Sigmoid colon (tissue), 6 donors: ENCODE measurements at regions not wholly inside any gene's neighbourhood (a gene's known extent, or its start where the extent isn't known, plus 50 kb on each side); places are given as distances from the start of the nearest gene placed in this dataset.

Experiments
- DNase-seq: peaks from one replicate; pipeline ENCODE4 v3.0.0-alpha.2; 2019
- H3K27ac ChIP-seq, 4 donors: fragments of 200-600 bp; sonication (generic); one replicate each; pipeline ENCODE4 v1.5.1; 2016 to 2019; ENCODE audit warnings: mild to moderate bottlenecking in 1 of 4
- H3K27me3 ChIP-seq, 3 donors: fragments of 200-600 bp; sonication (generic); one replicate each; pipeline ENCODE4 v1.5.1; 2019; ENCODE audit warnings: mild to moderate bottlenecking in 1 of 3
- H3K36me3 ChIP-seq, 4 donors: fragments of 200-600 bp; sonication (generic); one replicate each; pipeline ENCODE4 v1.5.1; 2016 to 2019
- H3K4me1 ChIP-seq, 4 donors: fragments of 200-600 bp; sonication (generic); one replicate each; pipeline ENCODE4 v1.5.1; 2017 to 2019
- H3K4me3 ChIP-seq, 4 donors: fragments of 200-600 bp; sonication (generic); one replicate each; pipeline ENCODE4 v1.5.1; 2017 to 2019; ENCODE audit warnings: mild to moderate bottlenecking in 2 of 4, moderate library complexity in 1 of 4
- H3K9me3 ChIP-seq, 4 donors: fragments of 200-600 bp in 3 of 4; sonication (generic) in 3 of 4; one replicate each; pipeline versions ENCODE4 v1.5.1 to v1.6.1; 2013 to 2019
- CTCF ChIP-seq, 4 experiments: fragments of 450-650 bp in 3 of 4; fragments of 200-600 bp in 1 of 4; IDR thresholded peaks; one replicate each; pipeline ENCODE4 v1.5.1; 2016 to 2019; ENCODE audit warnings: antibody characterized with exemption in 4 of 4, mild to moderate bottlenecking in 3 of 4, moderate library complexity in 2 of 4
- EP300 ChIP-seq, 4 donors: sonication (generic); formaldehyde crosslinking; IDR thresholded peaks; one replicate each; pipeline ENCODE4 v1.6.1; 2017; ENCODE audit warnings: antibody characterized with exemption in 4 of 4
- POLR2A ChIP-seq, 2 donors: fragments of 450-650 bp; IDR thresholded peaks; one replicate each; pipeline ENCODE4 v1.6.1; 2016; ENCODE audit warnings: antibody characterized with exemption in 2 of 2, mild to moderate bottlenecking in 2 of 2, moderate library complexity in 2 of 2
- POLR2AphosphoS5 ChIP-seq, 4 donors: sonication (generic); formaldehyde crosslinking; IDR thresholded peaks; one replicate each; pipeline ENCODE4 v1.6.1; 2017; ENCODE audit warnings: antibody characterized with exemption in 4 of 4
- WGBS, 2 donors: extraction: QIAGEN DNeasy Blood & Tissue Kit; methylation state at CpG; one replicate each; pipeline ENCODE4 v1.1.7; 2013; 5-methylcytosine and 5-hydroxymethylcytosine counted together
- intact Hi-C: fragments of 100-400 bp; cut with DNase I; formaldehyde crosslinking; loops from one replicate; pipeline ENCODE4 v1.15.1; 2023
- donor health status: healthy with polysubstance abuse.
- donor health status: healthy.

- intact Hi-C loops: no loop called here
- H3K27ac ChIP-seq: no peak overlapping the region
- no peaks in the 10 kb centered on the region for H3K4me1 ChIP-seq
- no peaks in the 10 kb centered on the region for H3K36me3 ChIP-seq
- TF ChIP-seq POLR2A (IDR thresholded peaks at IDR 0.05): no peak
- no peak for TF ChIP-seq POLR2AphosphoS5 (IDR thresholded peaks at IDR 0.05)
- no peak for TF ChIP-seq EP300 (IDR thresholded peaks at IDR 0.05)
- no peak for TF ChIP-seq CTCF (IDR thresholded peaks at IDR 0.05)
- DNase-seq: no peak
- H3K27me3 ChIP-seq: no peaks in the 10 kb centered on the region
- H3K4me3 ChIP-seq: no peak overlapping the region
- peaks cover 0 to 14% (median 0%) of the 10 kb centered on the region in 4 donors for H3K9me3 ChIP-seq
These were observed 603.1 kb downstream of the POM121L12 start for GRCh38 chr7:53638517-53638916.

GRCh38 chr7:53641091-53641490 is 605.7 kb downstream of the POM121L12 start:
- DNase-seq: no peak
- H3K36me3 ChIP-seq: no peaks in the 10 kb centered on the region
- TF ChIP-seq CTCF (IDR thresholded peaks at IDR 0.05) (no peak), EP300 (IDR thresholded peaks at IDR 0.05) (no peak), POLR2AphosphoS5 (IDR thresholded peaks at IDR 0.05) (no peak), POLR2A (IDR thresholded peaks at IDR 0.05) (no peak)
- intact Hi-C loops: no loop called here
- no peak overlapping the region for H3K27ac ChIP-seq
- H3K4me1 ChIP-seq: no peaks in the 10 kb centered on the region
- no peak overlapping the region for H3K4me3 ChIP-seq
- H3K9me3 ChIP-seq: peaks cover 0 to 7% (median 0%) of the 10 kb centered on the region in 4 donors
- no peaks in the 10 kb centered on the region for H3K27me3 ChIP-seq

- DNase-seq: no peak
- Histone ChIP-seq H3K27me3 (no peaks in the 10 kb centered on the region), H3K9me3 (no peaks in the 10 kb centered on the region), H3K27ac (no peak overlapping the region), H3K4me3 (no peak overlapping the region), H3K4me1 (no peaks in the 10 kb centered on the region), H3K36me3 (no peaks in the 10 kb centered on the region)
- no peak for TF ChIP-seq POLR2AphosphoS5 (IDR thresholded peaks at IDR 0.05)
- intact Hi-C loops: no loop called here
- 59 to 69% methylated on average over 4 of the region's 4 CpGs for WGBS, 2 donors
These were observed 606.9 kb downstream of the POM121L12 start for GRCh38 chr7:53642361-53642760.

GRCh38 chr7:53642866-53643265 is 607.4 kb downstream of the POM121L12 start:
- H3K36me3 ChIP-seq: no peaks in the 10 kb centered on the region
- H3K27me3 ChIP-seq: no peaks in the 10 kb centered on the region
- H3K4me3 ChIP-seq: no peak overlapping the region
- TF ChIP-seq POLR2AphosphoS5 (IDR thresholded peaks at IDR 0.05) (no peak), CTCF (IDR thresholded peaks at IDR 0.05) (no peak), EP300 (IDR thresholded peaks at IDR 0.05) (no peak), POLR2A (IDR thresholded peaks at IDR 0.05) (no peak)
- no peak for DNase-seq
- H3K27ac ChIP-seq: no peak overlapping the region
- H3K9me3 ChIP-seq: no peaks in the 10 kb centered on the region
- intact Hi-C loops: no loop called here
- WGBS, 2 donors: 41 to 51% methylated on average over 2 of the region's 2 CpGs
- H3K4me1 ChIP-seq: no peaks in the 10 kb centered on the region

- no peak overlapping the region for H3K4me3 ChIP-seq
- H3K27ac ChIP-seq: no peak overlapping the region
- TF ChIP-seq POLR2A (IDR thresholded peaks at IDR 0.05) (no peak), POLR2AphosphoS5 (IDR thresholded peaks at IDR 0.05) (no peak), CTCF (IDR thresholded peaks at IDR 0.05) (no peak), EP300 (IDR thresholded peaks at IDR 0.05) (no peak)
- no peaks in the 10 kb centered on the region for H3K4me1 ChIP-seq
- peaks cover 0 to 6% (median 0%) of the 10 kb centered on the region in 4 donors for H3K9me3 ChIP-seq
- no peaks in the 10 kb centered on the region for H3K27me3 ChIP-seq
- no peak for DNase-seq
- intact Hi-C loops: no loop called here
- no peaks in the 10 kb centered on the region for H3K36me3 ChIP-seq
- 76 to 87% methylated on average over 1 of the region's 1 CpG for WGBS, 2 donors
These were observed 621.4 kb downstream of the POM121L12 start for GRCh38 chr7:53656881-53657280.
